Stimulated activated naive CD4-positive, alpha-beta T cell (primary cell): ENCODE measurements at regions not wholly inside any gene's neighbourhood (a gene's known extent, or its start where the extent isn't known, plus 50 kb on each side); places are given as distances from the start of the nearest gene placed in this dataset.

ENCODE experiments used
- DNase-seq, 6 experiments: peaks; one replicate each; lab custom pipeline; 2025; lab: John Stamatoyannopoulos, UW

- DNase-seq, result no peak
Observed at GRCh38 chr12:124489220-124489619, 78.2 kb downstream of the NCOR2 start.

GRCh38 chr12:124488520-124488919 lies 78.9 kb downstream of the NCOR2 start:
- DNase-seq, result no peak

GRCh38 chr12:124487834-124488165 lies 79.6 kb downstream of the NCOR2 start:
- no peak for DNase-seq

- DNase-seq, result no peak
Observed at GRCh38 chr12:124487066-124487833, 80.2 kb downstream of the NCOR2 start.

GRCh38 chr12:124486346-124486963 lies 81.0 kb downstream of the NCOR2 start:
- DNase-seq, result no peak

- DNase-seq, result no peak
Observed at GRCh38 chr12:124485371-124485770, 82.0 kb downstream of the NCOR2 start.

GRCh38 chr12:124484526-124484953 lies 82.9 kb downstream of the NCOR2 start:
- DNase-seq, result no peak

- no peak for DNase-seq
Observed at GRCh38 chr12:124484067-124484466, 83.3 kb downstream of the NCOR2 start.

- DNase-seq, result no peak
Observed at GRCh38 chr12:124482901-124483799, 84.3 kb downstream of the NCOR2 start.

- no peak for DNase-seq
Observed at GRCh38 chr12:124482567-124482893, 84.9 kb downstream of the NCOR2 start.

GRCh38 chr12:124481772-124482566 lies 85.4 kb downstream of the NCOR2 start:
- no peak for DNase-seq

- no peak for DNase-seq
Observed at GRCh38 chr12:124481257-124481750, 86.1 kb downstream of the NCOR2 start.

- no peak for DNase-seq
Observed at GRCh38 chr12:124480469-124481256, 86.7 kb downstream of the NCOR2 start.

- DNase-seq, result no peak
Observed at GRCh38 chr12:124479680-124480468, 87.5 kb downstream of the NCOR2 start.

- no peak for DNase-seq
Observed at GRCh38 chr12:124478985-124479645, 88.3 kb downstream of the NCOR2 start.

GRCh38 chr12:124478416-124478815 lies 89.0 kb downstream of the NCOR2 start:
- no peak for DNase-seq

GRCh38 chr12:124477107-124477915 lies 90.1 kb downstream of the NCOR2 start:
- DNase-seq, result no peak

- DNase-seq, result no peak
Observed at GRCh38 chr12:124476011-124476400, 91.4 kb downstream of the NCOR2 start.
